GM12891 (cell line): ENCODE measurements at regions not wholly inside any gene's neighbourhood (a gene's known extent, or its start where the extent isn't known, plus 50 kb on each side); places are given as distances from the start of the nearest gene placed in this dataset.
A peak's percentile ranks its signal among the peaks of the same experiment; 100 is the strongest.

ENCODE experiments used
- DNase-seq: peaks from one replicate; pipeline ENCODE4 v3.0.0; 2011; ENCODE audit warnings: low spot score; ENCODE audit not compliant: insufficient read length
- FAIRE-seq: peaks from 2 replicates; lab custom pipeline; 2011; peaks lifted over from hg19 to GRCh38; lab: Jason Lieb, UNC
- PAX5 ChIP-seq: IDR thresholded peaks from 2 replicates; pipeline ENCODE4 v1.6.1; 2011; ENCODE audit warnings: low read length, moderate library complexity, mild to moderate bottlenecking; ENCODE audit not compliant: insufficient read depth, severe bottlenecking
- POLR2A ChIP-seq: IDR thresholded peaks from 2 replicates; pipeline ENCODE4 v1.6.1; 2011; ENCODE audit warnings: low read depth, low read length, control low read depth
- POLR2AphosphoS5 ChIP-seq: IDR thresholded peaks from 2 replicates; pipeline ENCODE4 v1.6.1; 2011; ENCODE audit warnings: low read depth, low read length, control low read depth
- POU2F2 ChIP-seq: IDR thresholded peaks from 2 replicates; pipeline ENCODE4 v1.6.1; 2011; ENCODE audit warnings: low read depth, mild to moderate bottlenecking, control low read depth, low read length, moderate library complexity
- SPI1 ChIP-seq: IDR thresholded peaks from 2 replicates; pipeline ENCODE4 v1.6.1; 2011; ENCODE audit warnings: low read depth, low read length, control low read depth
- TAF1 ChIP-seq: IDR thresholded peaks from 2 replicates; pipeline ENCODE4 v1.6.1; 2011; ENCODE audit warnings: low read depth, low read length, control low read depth

- TF ChIP-seq POLR2A (no peak), SPI1 (no peak), POU2F2 (no peak), TAF1 (no peak), POLR2AphosphoS5 (no peak), PAX5 (no peak)
- FAIRE-seq (no peak), DNase-seq (no peak)
Measured at GRCh38 chr18:77600674-77601073, 351.0 kb downstream of the GALR1 start.

- TF ChIP-seq TAF1 (no peak), POLR2AphosphoS5 (no peak), POLR2A (no peak), SPI1 (no peak), POU2F2 (no peak), PAX5 (no peak)
- no peak for FAIRE-seq
Measured at GRCh38 chr18:77601567-77601966, 351.9 kb downstream of the GALR1 start.

GRCh38 chr18:77607087-77607486, 357.4 kb downstream of the GALR1 start:
- FAIRE-seq (no peak), DNase-seq (no peak)
- TF ChIP-seq POLR2A = no peak
- TF ChIP-seq POLR2AphosphoS5 = no peak

More at GRCh38 chr18:77601567-77601966, 351.9 kb downstream of the GALR1 start:
- no peak for DNase-seq

GRCh38 chr18:77608807-77609206, 359.2 kb downstream of the GALR1 start:
- TF ChIP-seq TAF1 (no peak), POLR2A (no peak)
- no peak for FAIRE-seq
- no peak for DNase-seq

GRCh38 chr18:77617694-77618093, 368.0 kb downstream of the GALR1 start:
- no peak for FAIRE-seq
- no peak for TF ChIP-seq POLR2AphosphoS5
- TF ChIP-seq SPI1 = no peak
- TF ChIP-seq POLR2A = no peak
- TF ChIP-seq TAF1 = no peak
- TF ChIP-seq PAX5 = no peak
- TF ChIP-seq POU2F2 = no peak

GRCh38 chr18:77619525-77619924, 369.9 kb downstream of the GALR1 start:
- TF ChIP-seq TAF1 (no peak), PAX5 (no peak), POLR2A (no peak), POLR2AphosphoS5 (no peak), POU2F2 (no peak), SPI1 (no peak)
- no peak for DNase-seq
- FAIRE-seq = no peak

More at GRCh38 chr18:77617694-77618093, 368.0 kb downstream of the GALR1 start:
- no peak for DNase-seq

- no peak for DNase-seq
- no peak for FAIRE-seq
- TF ChIP-seq POU2F2 (no peak), POLR2A (no peak), SPI1 (no peak), TAF1 (no peak), PAX5 (no peak), POLR2AphosphoS5 (no peak)
Measured at GRCh38 chr18:77622009-77622692, 372.5 kb downstream of the GALR1 start.

- TF ChIP-seq SPI1 = peak; percentile 83
- TF ChIP-seq PAX5 = no peak
- no peak for FAIRE-seq
- DNase-seq = no peak
Measured at GRCh38 chr18:77632758-77633157, 383.1 kb downstream of the GALR1 start.

- TF ChIP-seq POLR2A (no peak), SPI1 (no peak), PAX5 (no peak), TAF1 (no peak), POU2F2 (no peak), POLR2AphosphoS5 (no peak)
- FAIRE-seq (no peak), DNase-seq (no peak)
Measured at GRCh38 chr18:77634494-77634893, 384.8 kb downstream of the GALR1 start.

GRCh38 chr18:77635451-77635850, 385.8 kb downstream of the GALR1 start:
- no peak for DNase-seq
- TF ChIP-seq POLR2A (no peak), SPI1 (no peak), TAF1 (no peak), PAX5 (no peak), POLR2AphosphoS5 (no peak), POU2F2 (no peak)
- no peak for FAIRE-seq

- FAIRE-seq (no peak), DNase-seq (no peak)
- TF ChIP-seq POU2F2 (no peak), POLR2AphosphoS5 (no peak), POLR2A (no peak), TAF1 (no peak), PAX5 (no peak), SPI1 (no peak)
Measured at GRCh38 chr18:77635858-77636257, 386.2 kb downstream of the GALR1 start.
